DMS53 treated with DMSO at 0.1 percent for 48 hours (cell line): ENCODE measurements at regions not wholly inside any gene's neighbourhood (a gene's known extent, or its start where the extent isn't known, plus 50 kb on each side); places are given as distances from the start of the nearest gene placed in this dataset.
"Not testable (repeated sequence)": the region's sequence is repeated elsewhere in the genome, so short reads cannot be mapped to it uniquely, and the experiment has no call there.

Source experiments
- DNase-seq: peaks from one replicate; lab custom pipeline; 2025; ENCODE audit not compliant: unreplicated experiment; lab: John Stamatoyannopoulos, UW

DNA sequence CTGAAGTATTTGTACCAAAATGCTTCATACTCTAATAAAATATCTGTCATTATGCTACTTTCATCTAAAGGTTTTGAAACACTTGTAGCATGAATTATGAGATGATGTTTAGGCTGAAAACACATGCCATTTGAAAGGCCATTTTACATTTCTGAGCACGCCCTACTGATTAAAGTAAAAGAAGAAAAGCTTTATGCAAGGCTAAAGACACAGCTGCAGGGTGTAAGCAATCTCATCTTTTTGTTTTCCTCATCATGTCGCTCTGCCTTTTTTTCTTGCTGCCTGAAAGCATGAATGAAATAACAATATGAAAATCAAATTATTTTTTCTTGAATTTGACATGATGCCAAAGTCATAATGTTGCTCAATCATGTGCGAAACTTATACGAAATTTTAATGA, 148.6 kb upstream of the ARG1 start:
- DNase-seq = no peak

DNA sequence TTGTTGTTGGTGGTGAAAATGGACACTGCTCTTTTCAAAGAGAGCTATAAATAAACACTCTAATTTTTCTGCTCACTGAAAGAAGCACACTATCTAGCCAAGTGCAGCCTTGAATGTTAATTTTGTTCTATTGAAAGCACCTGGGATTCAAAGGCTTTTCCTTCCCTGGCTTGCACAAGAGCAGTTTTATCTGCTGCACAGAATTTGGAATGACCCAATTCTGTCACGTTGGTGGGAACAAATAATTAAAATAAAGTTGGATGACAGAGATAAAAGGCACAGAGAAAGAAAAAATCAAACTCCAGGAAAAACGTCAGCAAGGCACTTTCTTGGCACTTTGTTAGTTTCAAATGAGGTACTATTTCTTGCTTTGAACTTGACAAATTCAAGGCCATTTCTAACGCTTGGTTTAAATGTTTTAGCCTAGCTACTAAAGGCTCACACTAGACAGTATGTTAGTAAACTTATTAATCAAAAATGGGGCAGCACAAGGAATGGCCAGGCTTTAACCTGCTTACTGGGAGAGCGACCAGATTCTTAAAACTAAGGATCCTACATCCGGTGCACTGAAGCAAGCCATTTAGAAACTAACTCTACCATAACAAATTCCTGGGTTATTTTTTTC, 145.5 kb upstream of the ARG1 start:
- no peak for DNase-seq

DNA sequence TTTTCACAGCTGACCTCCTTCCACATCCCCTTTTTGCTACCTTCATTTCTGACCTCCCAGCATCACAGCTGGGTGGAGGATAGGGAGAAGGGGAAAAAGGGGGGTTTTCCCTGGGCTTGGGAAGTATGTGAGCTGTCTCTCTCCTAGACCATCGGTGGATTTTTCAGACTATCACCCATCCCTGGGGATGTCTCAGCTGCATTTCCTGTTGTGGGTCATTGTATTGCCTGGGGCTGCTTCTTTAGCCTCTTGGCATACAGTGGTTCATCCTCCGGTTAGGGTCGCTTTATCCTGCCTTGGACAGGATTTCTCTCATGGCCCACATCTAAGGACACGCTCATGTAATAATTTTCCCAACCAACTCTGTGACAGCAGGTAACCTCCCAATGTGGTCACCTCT, 142.5 kb upstream of the ARG1 start:
- DNase-seq = no peak

DNA sequence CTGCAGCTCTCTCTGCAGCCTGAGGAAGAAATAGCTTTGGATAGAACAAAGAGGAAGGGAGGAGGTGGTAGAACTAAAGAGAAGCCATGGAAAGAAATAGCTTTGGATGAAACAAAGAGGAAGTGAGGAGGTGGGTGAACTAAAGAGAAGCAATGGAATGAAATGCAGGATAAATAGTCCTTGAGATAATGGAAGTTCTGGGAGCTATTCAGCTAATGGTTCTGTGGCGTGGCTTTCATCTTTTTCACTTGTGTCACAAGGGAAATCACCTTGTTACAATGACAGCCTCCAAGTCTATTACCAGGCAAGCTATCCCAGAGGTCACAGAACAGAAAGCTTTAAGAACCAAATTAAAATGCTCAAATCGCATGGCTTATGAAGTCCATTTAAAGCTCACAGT, 141.3 kb upstream of the ARG1 start:
- DNase-seq = no peak

DNA sequence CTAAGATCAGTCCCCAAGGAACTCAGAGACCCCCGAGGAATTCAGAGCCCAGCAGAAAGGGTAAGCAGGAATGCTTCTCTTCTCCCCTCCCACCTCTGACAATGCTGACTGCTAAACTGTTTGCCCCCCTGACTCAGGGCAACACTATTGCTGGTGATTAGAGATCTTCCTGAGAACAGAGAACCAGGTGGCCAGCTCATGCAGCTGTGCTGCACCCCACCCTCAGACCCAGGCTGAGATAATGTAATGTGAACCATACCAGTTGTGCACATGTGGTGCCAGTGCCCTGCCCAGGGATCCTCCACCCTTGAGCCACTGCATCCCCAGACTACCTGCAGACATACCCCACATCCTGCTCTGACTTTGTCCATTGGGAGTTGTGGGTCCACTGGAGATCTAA, 139.1 kb upstream of the ARG1 start:
- no peak for DNase-seq

DNA sequence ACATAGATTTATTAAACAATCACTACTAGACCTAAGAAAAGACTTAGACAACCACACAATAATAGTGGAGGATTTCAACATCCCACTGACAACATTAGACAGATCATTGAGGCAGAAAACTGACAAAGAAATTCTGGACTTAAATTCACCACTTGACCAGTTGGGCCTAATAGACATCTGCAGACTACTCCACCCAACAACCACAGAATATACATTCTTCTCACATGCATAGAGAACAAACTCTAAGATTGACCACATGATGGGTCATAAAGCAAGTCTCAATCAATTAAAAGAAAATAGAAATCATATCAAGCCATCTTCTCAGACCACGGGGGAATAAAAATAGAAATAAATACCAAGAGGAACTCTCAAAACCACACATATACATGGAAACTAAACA, 136.7 kb upstream of the ARG1 start:
- DNase-seq = no peak

DNA sequence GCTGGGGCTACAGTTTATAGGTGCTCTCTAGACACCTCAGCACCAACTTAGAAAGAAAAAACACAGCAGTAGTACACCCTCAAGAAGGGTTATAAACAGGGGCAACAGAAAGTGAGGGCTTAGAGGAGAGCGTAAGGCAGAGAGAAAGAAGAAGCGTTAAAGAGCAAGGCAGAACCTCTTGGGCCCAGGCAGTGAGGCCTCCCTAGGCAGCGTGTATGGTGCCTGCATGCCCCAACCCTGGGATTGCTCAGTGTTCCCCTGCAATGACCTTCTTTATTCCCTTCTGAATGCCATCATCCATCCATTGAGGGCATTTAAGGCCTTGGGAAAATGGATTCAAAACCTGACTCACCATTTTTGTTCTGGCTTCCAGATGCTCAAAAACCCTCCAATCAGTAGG, 130.0 kb upstream of the ARG1 start:
- no peak for DNase-seq

DNA sequence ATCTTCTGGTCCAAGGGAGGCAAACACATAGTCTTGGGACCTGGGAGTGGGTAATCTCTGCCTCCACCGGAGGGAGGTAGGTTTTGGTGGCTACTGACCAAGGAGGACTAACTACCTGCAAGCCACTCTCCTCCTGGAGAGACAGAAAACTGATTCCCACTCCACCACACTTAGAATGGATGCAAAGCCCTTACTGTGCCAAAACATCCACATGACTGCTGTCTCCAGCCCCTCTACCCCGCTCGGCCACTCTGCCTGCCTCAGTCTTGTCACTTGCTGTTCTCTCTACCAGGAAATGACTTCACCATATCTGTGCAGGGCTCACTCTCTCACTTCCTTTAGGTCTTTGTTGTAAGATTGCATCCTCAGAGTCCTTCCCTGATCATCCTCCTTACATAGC, 129.5 kb upstream of the ARG1 start:
- DNase-seq = no peak

DNA sequence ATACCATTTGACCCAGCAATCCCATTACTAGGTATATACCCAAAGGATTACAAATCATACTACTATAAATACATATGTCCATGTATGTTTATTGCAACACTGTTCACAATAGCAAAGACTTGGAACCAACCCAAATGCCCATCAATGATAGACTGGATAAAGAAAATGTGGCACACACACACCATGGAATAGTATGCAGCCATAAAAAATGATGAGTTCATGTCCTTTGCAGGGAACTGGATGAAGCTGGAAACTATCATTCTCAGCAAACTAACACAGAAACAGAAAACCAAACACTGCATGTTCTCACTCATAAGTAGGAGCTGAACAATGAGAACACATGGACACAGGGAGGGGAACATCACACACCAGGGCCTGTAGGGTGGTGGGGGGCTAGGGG, 127.7 kb upstream of the ARG1 start:
- DNase-seq = not testable (repeated sequence)

DNA sequence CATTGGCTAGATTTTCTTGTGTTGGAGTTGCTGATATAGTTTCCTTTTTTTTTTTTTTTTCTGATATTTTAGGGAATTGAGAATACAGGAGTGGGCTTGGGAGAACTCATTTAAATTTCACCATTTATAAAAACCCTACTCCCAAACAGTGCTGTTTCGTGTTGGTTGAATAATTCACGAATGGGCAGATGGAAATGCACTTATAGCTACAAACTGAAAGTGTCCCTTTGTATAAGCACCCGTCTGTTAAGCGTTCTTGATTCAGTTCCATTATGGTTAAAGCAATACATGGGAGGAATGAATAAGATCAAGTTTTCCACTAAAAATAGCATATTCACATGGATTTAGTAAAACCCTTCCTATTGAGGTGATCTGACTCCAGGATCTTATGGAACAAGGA, 122.2 kb upstream of the ARG1 start:
- no peak for DNase-seq

DNA sequence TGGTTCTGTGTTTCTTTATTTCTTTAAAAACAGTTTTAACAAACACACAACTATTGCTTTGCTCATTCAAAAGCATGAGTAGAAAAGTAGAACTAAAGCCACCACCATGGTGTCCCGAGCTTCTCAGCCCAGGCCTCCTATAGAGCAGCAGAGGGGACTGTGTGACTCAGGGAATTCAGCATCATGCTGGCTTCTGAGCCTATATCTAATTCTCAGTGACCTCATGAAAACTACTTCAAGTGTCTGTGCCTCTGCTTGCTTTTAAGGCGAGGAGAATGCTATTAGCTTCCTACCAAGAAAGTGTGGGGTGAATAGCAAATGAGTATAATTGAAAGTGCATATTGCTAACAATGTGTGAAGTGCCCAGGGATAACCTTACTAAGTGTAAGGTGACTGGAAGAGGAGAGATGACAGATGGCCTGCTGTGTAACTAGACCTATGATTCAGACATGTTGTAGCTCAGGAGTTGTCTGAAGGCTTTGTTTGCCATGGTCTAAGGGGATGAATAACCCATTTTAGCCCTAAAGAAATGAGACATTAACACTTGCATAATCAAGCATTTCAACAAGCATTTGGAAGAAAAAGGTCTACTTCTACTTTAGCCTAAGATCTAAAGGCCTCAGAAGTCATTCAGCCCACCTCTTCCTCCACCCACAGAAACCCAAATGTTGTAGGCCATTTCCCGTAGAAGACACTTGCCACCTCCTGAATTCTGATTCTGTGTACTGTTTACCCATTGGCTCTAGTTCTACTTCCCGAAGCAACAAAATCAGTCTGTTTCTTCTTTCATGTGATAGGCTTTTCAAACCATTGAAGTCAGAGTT, 121.5 kb upstream of the ARG1 start:
- peak; percentile 29 for DNase-seq

DNA sequence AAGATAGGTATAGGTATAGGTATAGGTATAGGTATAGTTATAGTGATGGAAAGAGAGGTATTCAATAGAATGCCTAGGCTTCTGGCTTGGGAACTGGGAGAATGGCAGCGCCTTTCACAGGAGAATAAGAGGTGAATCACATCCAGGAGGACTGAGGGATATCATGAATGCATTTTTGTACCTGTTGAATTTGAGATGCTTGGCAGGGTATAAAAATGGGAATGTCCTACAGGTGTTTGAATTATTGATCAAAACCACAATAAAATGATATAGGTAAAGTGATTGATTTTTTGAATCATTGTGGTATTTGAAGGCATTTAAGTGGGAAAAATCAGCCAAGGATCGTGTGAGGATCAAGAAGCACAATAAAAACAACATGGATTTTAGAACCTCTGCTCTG, 119.2 kb upstream of the ARG1 start:
- no peak for DNase-seq

DNA sequence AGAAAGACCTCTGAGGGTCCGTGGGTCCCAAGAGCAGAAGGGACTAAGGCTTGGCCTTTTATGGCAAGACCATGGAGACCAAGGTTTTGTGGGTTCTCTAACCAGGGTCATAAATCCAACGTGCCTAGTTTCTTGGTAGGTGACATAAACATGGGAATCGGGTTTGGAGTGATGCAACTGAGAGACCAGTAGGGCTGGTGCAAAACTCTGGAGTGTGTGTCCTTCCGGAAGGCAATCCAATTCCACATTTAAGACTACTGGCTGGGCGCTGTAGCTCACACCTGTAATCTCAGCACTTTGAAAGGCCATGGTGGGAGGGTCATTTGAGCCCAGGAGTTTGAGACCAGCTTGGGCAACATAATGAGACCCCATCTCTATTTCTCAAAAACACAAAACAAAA, 116.5 kb upstream of the ARG1 start:
- no peak for DNase-seq

DNA sequence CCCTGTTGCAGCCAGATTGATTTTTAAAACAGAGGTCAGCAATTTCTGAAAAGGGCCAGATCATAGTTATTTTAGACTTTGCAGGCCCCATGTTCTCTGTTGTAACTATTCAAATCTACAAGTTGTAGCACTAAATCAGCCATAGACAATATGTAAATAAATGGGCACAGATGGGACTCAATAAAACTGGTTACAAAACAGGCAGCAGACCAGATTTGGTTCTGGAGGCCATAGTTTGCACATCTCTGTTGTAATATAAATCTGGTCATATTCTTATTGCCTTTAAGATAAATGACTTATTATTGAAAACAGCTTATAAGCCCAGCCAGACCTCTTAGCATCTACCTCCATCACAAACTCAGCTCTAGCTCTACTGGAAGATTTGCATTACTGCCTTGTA, 114.0 kb upstream of the ARG1 start:
- DNase-seq = no peak

DNA sequence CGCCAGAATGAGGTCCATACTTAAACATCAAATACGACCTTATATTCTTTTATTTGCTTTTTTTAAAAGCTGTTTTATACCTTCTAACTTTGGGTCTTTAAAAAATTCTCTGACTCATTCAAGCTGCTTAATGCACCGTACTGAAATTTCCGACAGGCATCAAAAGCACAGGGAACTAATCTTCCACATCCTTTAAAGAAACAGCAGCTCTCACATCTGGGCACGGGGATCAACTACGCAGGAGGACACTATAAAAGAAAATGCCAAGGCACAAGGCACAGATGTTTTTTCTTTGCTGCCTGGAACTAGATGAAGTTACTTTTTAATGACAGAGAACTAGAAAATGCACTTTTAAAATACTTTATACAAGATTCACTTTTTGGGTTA, 112.4 kb upstream of the ARG1 start:
- DNase-seq = no peak

DNA sequence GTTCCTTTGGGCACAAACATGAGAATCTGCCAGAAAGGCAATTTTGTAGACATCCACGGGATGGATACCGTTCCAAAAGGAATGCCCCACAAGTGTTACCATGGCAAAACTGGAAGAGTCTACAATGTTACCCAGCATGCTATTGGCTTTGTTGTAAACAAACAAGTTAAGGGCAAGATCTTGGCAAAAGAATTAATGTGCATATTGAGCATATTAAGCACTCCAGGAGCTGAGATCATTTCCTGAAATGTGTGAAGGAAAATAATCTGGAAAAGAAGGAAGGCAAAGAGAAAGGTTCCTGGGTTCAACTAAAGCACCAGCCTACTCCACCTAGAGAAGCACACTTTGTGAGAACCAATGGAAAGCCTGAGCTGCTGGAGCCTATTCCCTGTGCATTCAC, 103.9 kb upstream of the ARG1 start:
- no peak for DNase-seq

DNA sequence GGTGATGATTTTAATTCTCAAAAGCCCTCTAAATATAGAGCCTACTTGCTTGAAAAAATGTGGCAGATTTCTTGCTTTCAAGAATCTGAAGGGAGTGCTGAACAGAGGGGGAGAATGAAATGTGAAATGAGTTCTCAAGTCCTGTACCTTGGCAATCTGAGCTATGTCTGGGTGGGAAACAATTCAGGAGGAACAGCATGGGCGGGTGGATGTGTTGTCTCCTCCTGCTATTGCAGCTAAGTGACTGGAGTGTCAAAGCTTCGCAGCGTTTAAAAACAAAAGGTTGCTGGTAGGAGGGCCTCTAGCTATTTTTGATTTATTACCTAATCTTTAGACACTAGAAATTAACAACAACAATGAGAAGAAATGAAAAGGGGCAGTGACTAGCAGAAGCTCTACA, 102.5 kb upstream of the ARG1 start:
- DNase-seq = no peak

DNA sequence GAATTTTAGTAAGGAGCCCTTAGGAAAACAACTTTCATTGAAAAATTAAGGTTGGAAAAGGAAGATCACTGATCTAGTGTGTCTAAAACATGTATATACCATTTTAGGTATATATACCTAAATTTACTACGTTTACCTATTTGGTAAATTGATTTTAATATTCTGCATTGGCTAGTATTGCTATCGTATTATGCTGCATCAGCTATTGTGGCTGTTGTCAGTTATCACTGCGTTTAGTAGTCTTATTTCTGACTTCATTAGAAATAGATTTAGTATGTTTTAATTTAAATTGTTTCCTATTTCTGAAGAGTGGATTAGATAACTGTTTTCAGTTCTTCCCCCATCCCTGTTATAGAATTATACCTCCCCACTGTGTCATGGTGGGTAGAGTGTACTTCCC, 101.7 kb upstream of the ARG1 start:
- DNase-seq = no peak

DNA sequence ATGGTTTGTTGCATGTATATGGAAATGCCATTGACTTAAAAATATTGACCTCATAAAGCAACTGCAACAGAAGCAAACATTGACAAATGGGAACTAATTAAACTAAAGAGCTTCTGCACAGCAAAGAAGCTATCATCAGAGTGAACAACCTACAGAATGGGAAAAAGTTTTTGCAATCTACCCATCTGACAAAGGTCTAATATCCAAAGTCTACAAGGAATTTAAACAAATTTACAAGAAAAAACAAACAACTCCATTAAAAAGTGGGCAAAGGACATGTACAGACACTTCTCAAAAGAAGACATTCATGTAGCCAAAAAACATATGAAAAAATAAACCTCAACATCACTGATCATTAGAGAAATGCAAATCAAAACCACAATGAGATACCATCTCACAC, 99.7 kb upstream of the ARG1 start:
- not testable (repeated sequence) for DNase-seq

DNA sequence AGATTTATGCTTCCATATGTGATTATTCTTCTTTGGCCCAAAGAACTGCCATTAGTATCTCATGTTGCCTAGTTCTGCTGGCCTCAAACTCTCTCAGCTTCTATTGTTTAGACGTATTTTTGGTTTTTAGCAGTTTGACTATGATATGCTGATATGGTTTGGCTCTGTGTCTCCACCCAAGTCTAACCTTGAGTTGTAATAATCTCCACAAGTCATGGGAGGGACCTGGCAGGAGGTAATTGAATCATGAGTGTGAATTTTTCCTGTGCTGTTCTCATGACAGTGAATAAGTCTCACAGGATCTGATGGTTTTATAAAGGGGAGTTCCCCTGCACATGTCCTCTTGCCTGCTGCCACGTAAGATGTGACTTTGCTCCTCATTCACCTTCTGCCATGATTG, 96.7 kb upstream of the ARG1 start:
- no peak for DNase-seq

DNA sequence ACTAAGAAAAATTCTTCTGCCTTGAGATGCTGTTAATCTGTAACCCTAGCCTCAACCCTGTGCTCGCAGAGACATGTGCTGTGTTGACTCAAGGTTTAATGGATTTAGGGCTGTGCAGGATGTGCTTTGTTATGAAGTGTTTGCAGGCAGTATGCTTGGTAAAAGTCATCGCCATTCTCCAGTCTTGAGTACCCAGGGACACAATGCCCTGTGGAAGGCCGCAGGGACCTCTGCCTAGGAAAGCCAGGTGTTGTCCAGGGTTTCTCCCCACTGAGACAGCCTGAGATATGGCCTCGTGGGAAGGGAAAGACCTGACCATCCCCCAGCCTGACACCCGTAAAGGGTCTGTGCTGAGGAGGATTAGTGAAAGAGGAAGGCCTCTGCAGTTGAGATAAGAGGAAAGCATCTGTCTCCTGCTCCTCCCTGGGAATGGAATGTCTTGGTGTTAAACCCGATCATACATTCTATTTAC, 94.2 kb upstream of the ARG1 start:
- peak; percentile 63 for DNase-seq

DNA sequence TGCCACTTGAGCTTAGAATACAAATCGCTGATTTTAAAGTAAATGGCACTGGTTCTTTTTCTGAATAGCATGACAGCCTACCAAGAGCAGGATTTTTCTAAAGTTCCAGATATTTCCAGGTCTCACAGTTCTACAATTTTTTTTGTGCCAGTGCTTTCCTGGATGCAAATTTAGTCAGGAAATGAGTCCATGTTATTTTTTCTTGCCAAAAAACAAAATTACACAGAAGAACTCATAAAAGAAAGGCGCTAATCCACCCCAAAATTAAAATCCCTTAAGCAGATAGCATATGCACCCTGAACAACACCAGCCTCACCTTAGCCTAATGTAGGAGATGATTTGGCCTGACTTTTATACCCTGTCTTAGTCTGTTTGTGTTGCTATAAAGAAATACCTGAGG, 86.4 kb upstream of the ARG1 start:
- DNase-seq = no peak

DNA sequence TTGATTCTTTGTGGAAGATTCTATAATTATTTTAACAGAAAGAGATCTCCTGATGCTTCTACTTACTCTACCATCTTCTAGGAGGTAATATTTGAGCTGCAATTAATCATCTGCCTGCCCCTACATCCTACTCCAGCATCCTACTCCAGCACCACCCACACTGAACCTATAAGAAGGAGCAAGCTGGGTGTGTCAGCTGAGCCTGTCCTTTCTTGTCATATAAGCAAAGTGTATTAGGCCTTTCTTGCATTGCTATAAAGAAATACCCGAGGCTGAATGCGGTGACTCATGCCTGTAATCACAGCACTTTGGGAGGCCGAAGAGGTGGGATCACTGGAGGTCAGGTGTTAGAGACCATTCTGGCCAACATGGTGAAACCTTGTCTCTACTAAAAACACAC, 84.2 kb upstream of the ARG1 start:
- DNase-seq = no peak
